Thyroid gland (tissue), 4 donors: ENCODE measurements at regions not wholly inside any gene's neighbourhood (a gene's known extent, or its start where the extent isn't known, plus 50 kb on each side); places are given as distances from the start of the nearest gene placed in this dataset.

Experiments used
- CTCF ChIP-seq, 6 experiments: fragments of 200-600 bp in 3 of 6; fragments of 450-650 bp in 3 of 6; sonication (generic) in 3 of 6; IDR thresholded peaks; one replicate each; pipeline ENCODE4 v1.5.1; 2016 to 2019; ENCODE audit warnings: antibody characterized with exemption in 6 of 6, mild to moderate bottlenecking in 2 of 6, inconsistent platforms in 1 of 6, moderate library complexity in 1 of 6
- POLR2A ChIP-seq, 2 donors: fragments of 450-650 bp; IDR thresholded peaks; one replicate each; pipeline ENCODE4 v1.6.1; 2017; ENCODE audit warnings: antibody characterized with exemption in 2 of 2, mild to moderate bottlenecking in 2 of 2, moderate library complexity in 1 of 2

- no peak for TF ChIP-seq CTCF (IDR thresholded peaks at IDR 0.05)
- no peak for TF ChIP-seq POLR2A (IDR thresholded peaks at IDR 0.05)
Observed at GRCh38 chr3:10712121-10712520, 103.9 kb upstream of the SLC6A11 start.
